Nephron progenitor cell (in vitro differentiated cells): ENCODE measurements at regions not wholly inside any gene's neighbourhood (a gene's known extent, or its start where the extent isn't known, plus 50 kb on each side); places are given as distances from the start of the nearest gene placed in this dataset.
"Not testable (repeated sequence)": the region's sequence is repeated elsewhere in the genome, so short reads cannot be mapped to it uniquely, and the experiment has no call there.

Experiments
- DNase-seq: peaks from one replicate; pipeline ENCODE4 v3.0.0; 2021
- H3K27ac Mint-ChIP-seq: 2 replicates; pipeline ENCODE4 v1.8.0; 2021; ENCODE audit warnings: mild to moderate bottlenecking, moderate library complexity, mixed read lengths
- H3K27me3 Mint-ChIP-seq: 2 replicates; pipeline ENCODE4 v1.8.0; 2021; ENCODE audit warnings: mild to moderate bottlenecking, low read depth, mixed read lengths; ENCODE audit not compliant: poor library complexity
- H3K36me3 Mint-ChIP-seq: 2 replicates; pipeline ENCODE4 v1.8.0; 2021; ENCODE audit warnings: low read depth, mixed read lengths
- H3K4me1 Mint-ChIP-seq: 2 replicates; pipeline ENCODE4 v1.8.0; 2021; ENCODE audit warnings: mixed read lengths
- H3K4me3 Mint-ChIP-seq: 2 replicates; pipeline ENCODE4 v1.8.0; 2021; ENCODE audit warnings: mild to moderate bottlenecking, moderate library complexity, mixed read lengths
- H3K9me3 Mint-ChIP-seq: 2 replicates; pipeline ENCODE4 v1.8.0; 2021; ENCODE audit warnings: mild to moderate bottlenecking, moderate library complexity, mixed read lengths
- TF ChIP-seq, protein P1 (sequence below): fragments of 200-600 bp; sonication (generic); IDR thresholded peaks from 2 replicates; pipeline ENCODE4 v1.5.0; 2021; ENCODE audit warnings: antibody characterized with exemption

DNA sequence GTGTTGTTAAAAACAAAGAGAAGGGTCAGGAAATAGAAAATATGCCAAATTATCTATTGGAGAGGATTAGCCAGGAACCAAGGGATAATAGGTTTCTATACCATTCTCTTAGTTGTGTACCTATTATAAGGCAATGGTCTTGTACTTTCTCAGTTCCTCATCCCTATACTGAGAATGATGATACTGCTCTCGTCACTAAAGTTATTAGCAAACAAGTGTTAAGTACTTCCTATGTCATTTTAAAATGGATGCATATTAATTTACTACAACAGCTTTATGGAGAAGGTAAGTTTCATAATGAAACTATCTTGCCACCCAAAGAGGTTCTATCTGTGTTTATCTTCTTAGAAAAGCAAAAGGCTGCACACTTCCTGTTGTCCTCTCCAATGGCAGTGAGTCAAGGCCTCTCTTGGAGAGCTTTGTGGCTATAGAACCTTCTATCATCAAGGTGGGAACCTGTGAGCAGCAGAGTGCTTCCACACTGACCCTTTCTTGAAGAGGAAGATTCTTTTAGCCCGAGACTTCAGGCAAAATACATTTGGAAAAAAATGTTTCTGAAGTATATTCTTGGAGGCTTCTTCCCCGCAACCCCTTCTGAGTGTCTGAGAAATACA lies 460.7 kb upstream of the FANCL start:
- Mint-ChIP-seq H3K4me3 (no peak overlapping the region), H3K27me3 (no peaks in the 10 kb centered on the region), H3K4me1 (no peaks in the 10 kb centered on the region), H3K9me3 (no peaks in the 10 kb centered on the region), H3K27ac (no peak overlapping the region), H3K36me3 (no peaks in the 10 kb centered on the region)
- TF ChIP-seq, protein P1, sequence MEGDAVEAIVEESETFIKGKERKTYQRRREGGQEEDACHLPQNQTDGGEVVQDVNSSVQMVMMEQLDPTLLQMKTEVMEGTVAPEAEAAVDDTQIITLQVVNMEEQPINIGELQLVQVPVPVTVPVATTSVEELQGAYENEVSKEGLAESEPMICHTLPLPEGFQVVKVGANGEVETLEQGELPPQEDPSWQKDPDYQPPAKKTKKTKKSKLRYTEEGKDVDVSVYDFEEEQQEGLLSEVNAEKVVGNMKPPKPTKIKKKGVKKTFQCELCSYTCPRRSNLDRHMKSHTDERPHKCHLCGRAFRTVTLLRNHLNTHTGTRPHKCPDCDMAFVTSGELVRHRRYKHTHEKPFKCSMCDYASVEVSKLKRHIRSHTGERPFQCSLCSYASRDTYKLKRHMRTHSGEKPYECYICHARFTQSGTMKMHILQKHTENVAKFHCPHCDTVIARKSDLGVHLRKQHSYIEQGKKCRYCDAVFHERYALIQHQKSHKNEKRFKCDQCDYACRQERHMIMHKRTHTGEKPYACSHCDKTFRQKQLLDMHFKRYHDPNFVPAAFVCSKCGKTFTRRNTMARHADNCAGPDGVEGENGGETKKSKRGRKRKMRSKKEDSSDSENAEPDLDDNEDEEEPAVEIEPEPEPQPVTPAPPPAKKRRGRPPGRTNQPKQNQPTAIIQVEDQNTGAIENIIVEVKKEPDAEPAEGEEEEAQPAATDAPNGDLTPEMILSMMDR = no peak
- DNase-seq = no peak

DNA sequence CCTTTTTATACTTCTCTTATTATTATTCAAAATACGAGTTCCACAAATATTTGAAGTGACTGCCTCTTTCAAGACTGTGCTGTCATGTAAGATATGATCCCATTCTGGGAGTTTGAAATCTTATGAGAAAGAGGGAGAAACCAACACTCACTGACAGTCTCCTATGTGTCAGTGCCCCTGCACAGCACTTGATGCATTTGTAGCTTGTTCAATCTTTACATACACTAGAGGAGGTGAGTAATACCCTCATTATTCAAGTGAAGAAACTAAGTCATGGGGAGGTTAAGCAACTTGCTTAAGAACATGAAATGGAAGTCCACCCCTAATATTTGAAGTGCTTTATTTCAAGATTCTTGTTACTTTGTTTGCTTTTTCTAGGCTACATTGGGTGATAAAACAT lies 459.5 kb upstream of the FANCL start:
- H3K4me1 Mint-ChIP-seq = no peaks in the 10 kb centered on the region
- H3K27ac Mint-ChIP-seq = no peak overlapping the region
- TF ChIP-seq, protein P1 = no peak
- DNase-seq = no peak
- no peaks in the 10 kb centered on the region for H3K36me3 Mint-ChIP-seq
- H3K4me3 Mint-ChIP-seq = no peak overlapping the region
- no peaks in the 10 kb centered on the region for H3K9me3 Mint-ChIP-seq
- no peaks in the 10 kb centered on the region for H3K27me3 Mint-ChIP-seq

DNA sequence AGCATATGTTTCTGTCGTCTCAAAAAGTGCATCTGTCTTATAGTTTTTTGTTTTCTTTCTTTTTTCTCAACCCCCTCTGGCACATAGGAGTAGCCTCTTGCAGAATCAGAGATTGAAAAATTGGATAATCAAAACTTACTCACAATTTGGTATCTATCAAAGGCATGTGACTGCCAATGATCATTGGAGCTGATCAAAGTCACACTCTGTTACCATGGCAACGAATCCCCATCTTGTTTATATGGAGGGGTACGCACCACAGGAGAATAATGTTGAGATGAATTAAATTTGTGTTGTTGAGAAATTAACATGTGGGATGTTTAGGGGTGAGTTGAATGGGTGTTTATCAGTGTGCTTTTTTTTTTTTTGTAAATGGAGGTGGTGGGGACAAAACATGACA lies 458.3 kb upstream of the FANCL start:
- H3K27ac Mint-ChIP-seq = no peak overlapping the region
- no peaks in the 10 kb centered on the region for H3K9me3 Mint-ChIP-seq
- no peaks in the 10 kb centered on the region for H3K36me3 Mint-ChIP-seq
- H3K4me3 Mint-ChIP-seq = no peak overlapping the region
- TF ChIP-seq, protein P1 = no peak
- DNase-seq = no peak
- no peaks in the 10 kb centered on the region for H3K4me1 Mint-ChIP-seq
- no peaks in the 10 kb centered on the region for H3K27me3 Mint-ChIP-seq

DNA sequence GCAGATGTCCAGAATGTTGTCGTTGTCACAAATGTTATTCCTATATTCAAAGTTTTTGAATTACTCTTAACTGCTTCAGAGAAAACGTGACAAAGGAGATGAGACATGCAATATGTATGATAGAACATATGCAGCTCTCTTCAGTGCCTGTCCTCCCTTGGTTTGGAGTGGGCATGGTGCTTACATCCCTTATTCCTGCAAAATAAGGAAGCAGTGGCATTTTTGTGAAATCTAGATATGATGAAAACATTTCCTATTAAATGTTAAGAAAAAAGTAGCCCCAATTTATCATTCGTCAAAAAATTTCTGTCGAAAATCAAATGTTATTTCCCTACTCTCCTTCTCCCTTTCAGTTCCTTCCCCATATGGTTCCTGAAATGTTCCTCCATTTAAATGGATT lies 457.5 kb upstream of the FANCL start:
- TF ChIP-seq, protein P1 = no peak
- Mint-ChIP-seq H3K36me3 (no peaks in the 10 kb centered on the region), H3K4me3 (no peak overlapping the region), H3K27ac (no peak overlapping the region), H3K27me3 (no peaks in the 10 kb centered on the region), H3K9me3 (peaks cover 2% of the 10 kb centered on the region), H3K4me1 (no peaks in the 10 kb centered on the region)
- DNase-seq = no peak

DNA sequence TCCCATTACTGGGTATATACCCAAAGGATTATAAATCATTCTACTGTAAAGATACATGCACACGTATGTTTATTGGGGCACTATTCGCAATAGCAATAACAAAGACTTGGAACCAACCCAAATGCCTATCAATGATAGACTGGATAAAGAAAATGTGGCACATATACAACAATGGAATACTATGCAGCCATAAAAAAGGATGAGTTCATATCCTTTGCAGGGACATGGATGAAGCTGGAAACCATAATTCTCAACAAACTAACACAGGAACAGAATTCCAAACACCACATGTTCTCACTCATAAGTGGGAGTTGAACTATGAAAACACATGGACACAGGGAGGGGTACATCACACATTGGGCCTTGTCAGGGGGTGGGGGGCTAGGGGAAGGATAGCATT lies 453.0 kb upstream of the FANCL start:
- H3K36me3 Mint-ChIP-seq, H3K27ac Mint-ChIP-seq, H3K4me1 Mint-ChIP-seq, DNase-seq, H3K4me3 Mint-ChIP-seq, H3K27me3 Mint-ChIP-seq: not testable (repeated sequence)
- peaks cover 27% of the 10 kb centered on the region for H3K9me3 Mint-ChIP-seq

DNA sequence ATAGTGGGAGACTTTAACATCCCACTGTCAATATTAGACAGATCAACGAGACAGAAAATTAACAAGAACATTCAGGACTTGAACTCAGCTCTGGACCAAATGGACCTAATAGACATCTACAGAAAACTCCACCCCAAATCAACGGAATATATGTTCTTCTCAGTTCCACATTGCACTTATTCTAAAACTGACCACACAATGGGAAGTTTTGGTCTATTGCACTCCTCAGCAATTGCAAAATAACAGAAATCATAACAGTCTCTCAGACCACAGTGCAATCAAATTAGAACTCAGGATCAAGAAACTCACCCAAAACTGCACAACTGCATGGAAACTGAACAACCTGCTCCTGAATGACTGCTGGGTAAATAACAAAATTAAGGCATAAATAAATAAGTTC lies 449.9 kb upstream of the FANCL start:
- H3K27me3 Mint-ChIP-seq, H3K27ac Mint-ChIP-seq, DNase-seq, H3K4me3 Mint-ChIP-seq, H3K36me3 Mint-ChIP-seq, H3K4me1 Mint-ChIP-seq: not testable (repeated sequence)
- H3K9me3 Mint-ChIP-seq = peaks cover 27% of the 10 kb centered on the region

DNA sequence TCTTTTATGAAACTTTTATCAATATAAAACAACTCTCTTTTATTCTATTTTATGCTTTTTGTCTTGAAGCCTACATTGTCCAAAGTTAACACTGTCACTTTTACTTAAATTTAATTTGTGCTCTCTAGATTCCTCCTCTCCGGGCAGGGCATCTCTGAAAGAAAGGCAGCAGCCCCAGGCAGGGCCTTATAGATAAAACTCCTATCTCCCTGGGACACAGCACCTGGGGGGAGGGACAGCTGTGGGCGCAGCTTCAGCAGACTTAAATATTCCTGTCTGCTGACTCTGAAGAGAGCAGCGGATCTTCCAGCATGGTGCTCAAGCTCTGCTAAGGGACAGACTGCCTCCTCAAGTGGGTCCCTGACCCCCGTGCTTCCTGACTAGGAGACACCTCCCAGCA lies 447.7 kb upstream of the FANCL start:
- H3K27me3 Mint-ChIP-seq = peaks cover 4% of the 10 kb centered on the region
- H3K4me1 Mint-ChIP-seq = no peaks in the 10 kb centered on the region
- no peak overlapping the region for H3K27ac Mint-ChIP-seq
- no peak overlapping the region for H3K4me3 Mint-ChIP-seq
- TF ChIP-seq, protein P1 = no peak
- DNase-seq = no peak
- H3K36me3 Mint-ChIP-seq = no peaks in the 10 kb centered on the region
- H3K9me3 Mint-ChIP-seq = peaks cover 27% of the 10 kb centered on the region
